HepG2 (cell line): ENCODE measurements at regions not wholly inside any gene's neighbourhood (a gene's known extent, or its start where the extent isn't known, plus 50 kb on each side); places are given as distances from the start of the nearest gene placed in this dataset.

Experiments
- ATF7 ChIP-seq, 2 experiments: fragments of 450-650 bp in 1 of 2; sonication (generic) in 1 of 2; formaldehyde crosslinking in 1 of 2; IDR thresholded peaks; 2 replicates each; pipeline versions ENCODE4 v1.4.0 to v1.6.1; 2016 to 2020; ENCODE audit warnings: antibody characterized with exemption in 1 of 2, mild to moderate bottlenecking in 1 of 2, missing genetic modification reagents in 1 of 2
- CBX1 ChIP-seq: IDR thresholded peaks from one replicate; pipeline ENCODE4 v1.6.1; 2016; ENCODE audit warnings: antibody characterized with exemption, low read depth
- MTA3 ChIP-seq: sonication (generic); formaldehyde crosslinking; IDR thresholded peaks from 2 replicates; pipeline ENCODE4 v1.4.0; 2020; ENCODE audit warnings: missing genetic modification reagents
- MYNN ChIP-seq: sonication (generic); formaldehyde crosslinking; IDR thresholded peaks from 2 replicates; pipeline ENCODE4 v1.4.0; 2020; ENCODE audit warnings: mild to moderate bottlenecking, low read depth, missing genetic modification reagents
- NFIC ChIP-seq: IDR thresholded peaks from 2 replicates; pipeline ENCODE4 v1.6.1; 2012; ENCODE audit warnings: mild to moderate bottlenecking, low read length, inconsistent platforms
- POLR2AphosphoS5 ChIP-seq: IDR thresholded peaks from 2 replicates; pipeline ENCODE4 v1.6.1; 2012; ENCODE audit warnings: low read depth, low read length
- TAF1 ChIP-seq: sonication (generic); formaldehyde crosslinking; IDR thresholded peaks from 2 replicates; pipeline ENCODE4 v1.4.0; 2020; ENCODE audit warnings: missing genetic modification reagents
- ZNF850 ChIP-seq: sonication (generic); formaldehyde crosslinking; conservative IDR thresholded peaks from 2 replicates; pipeline ENCODE4 v1.9.0; 2021; ENCODE audit warnings: mild to moderate bottlenecking, missing genetic modification reagents
- TF ChIP-seq, protein P1 (sequence below): sonication (generic); formaldehyde crosslinking; IDR thresholded peaks from 2 replicates; pipeline ENCODE4 v1.8.1; 2023; ENCODE audit warnings: mild to moderate bottlenecking, moderate library complexity, missing genetic modification reagents
- TF ChIP-seq, protein P2 (sequence below), 2 experiments: sonication (generic) in 1 of 2; formaldehyde crosslinking in 1 of 2; IDR thresholded peaks; 2 replicates each; pipeline versions ENCODE4 v1.4.0 to v1.6.1; 2018 to 2020; ENCODE audit warnings: missing genetic modification reagents in 2 of 2, borderline replicate concordance in 1 of 2, low read depth in 1 of 2, mild to moderate bottlenecking in 1 of 2, missing biosample characterization in 1 of 2
- TF ChIP-seq, protein P3 (sequence below): sonication (generic); formaldehyde crosslinking; IDR thresholded peaks from 2 replicates; pipeline ENCODE4 v1.8.1; 2023; ENCODE audit warnings: missing genetic modification reagents, mild to moderate bottlenecking, borderline replicate concordance
- TF ChIP-seq, protein P4 (sequence below): sonication (generic); formaldehyde crosslinking; IDR thresholded peaks from 2 replicates; pipeline ENCODE4 v1.5.0; 2020; ENCODE audit warnings: missing genetic modification reagents
- TF ChIP-seq, protein P5 (sequence below): sonication (generic); formaldehyde crosslinking; IDR thresholded peaks from 2 replicates; pipeline ENCODE4 v1.5.0; 2020; ENCODE audit warnings: mild to moderate bottlenecking, missing genetic modification reagents, moderate library complexity

DNA sequence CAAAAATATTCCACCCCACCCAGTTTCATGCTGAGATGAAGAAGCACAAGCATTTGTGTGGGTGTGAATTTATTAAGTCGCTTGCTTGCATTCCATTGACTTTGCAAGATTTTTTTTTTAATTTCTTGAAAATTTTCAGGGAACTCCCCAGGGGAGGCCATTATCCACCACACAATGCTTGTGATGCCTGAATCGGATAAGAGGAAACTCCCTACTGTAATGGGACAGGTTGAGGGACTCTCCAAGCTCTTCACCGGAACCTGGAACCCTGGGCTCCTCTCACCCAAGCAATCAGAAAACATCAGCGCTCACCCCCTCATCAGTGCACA is 153.6 kb upstream of the ZMIZ1 start:
- TF ChIP-seq, protein P1, sequence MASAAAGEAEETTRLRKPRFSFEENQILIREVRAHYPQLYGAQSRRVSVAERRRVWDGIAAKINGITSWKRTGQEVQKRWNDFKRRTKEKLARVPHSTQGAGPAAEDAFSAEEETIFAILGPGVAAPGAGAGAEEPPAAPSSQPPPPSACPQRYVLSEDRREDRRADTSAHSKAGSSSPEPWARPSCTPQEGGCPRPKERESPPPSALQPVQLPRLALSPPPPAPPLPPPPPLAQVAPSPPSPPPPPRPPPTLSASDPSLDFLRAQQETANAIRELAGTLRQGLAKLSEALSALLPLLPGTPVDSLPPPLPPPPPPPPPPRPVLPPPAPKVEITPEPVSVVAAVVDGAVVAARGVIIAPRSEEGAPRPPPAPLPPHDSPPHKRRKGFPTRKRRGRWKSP: no peak
- TF ChIP-seq, protein P2, sequence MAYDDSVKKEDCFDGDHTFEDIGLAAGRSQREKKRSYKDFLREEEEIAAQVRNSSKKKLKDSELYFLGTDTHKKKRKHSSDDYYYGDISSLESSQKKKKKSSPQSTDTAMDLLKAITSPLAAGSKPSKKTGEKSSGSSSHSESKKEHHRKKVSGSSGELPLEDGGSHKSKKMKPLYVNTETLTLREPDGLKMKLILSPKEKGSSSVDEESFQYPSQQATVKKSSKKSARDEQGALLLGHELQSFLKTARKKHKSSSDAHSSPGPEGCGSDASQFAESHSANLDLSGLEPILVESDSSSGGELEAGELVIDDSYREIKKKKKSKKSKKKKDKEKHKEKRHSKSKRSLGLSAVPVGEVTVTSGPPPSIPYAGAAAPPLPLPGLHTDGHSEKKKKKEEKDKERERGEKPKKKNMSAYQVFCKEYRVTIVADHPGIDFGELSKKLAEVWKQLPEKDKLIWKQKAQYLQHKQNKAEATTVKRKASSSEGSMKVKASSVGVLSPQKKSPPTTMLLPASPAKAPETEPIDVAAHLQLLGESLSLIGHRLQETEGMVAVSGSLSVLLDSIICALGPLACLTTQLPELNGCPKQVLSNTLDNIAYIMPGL (CRISPR knock-in tag; IDR thresholded peaks at IDR 0.05; ENCODE audit: borderline replicate concordance in 1 of 2, low read depth in 1 of 2): no peak
- TF ChIP-seq NFIC (no peak), CBX1 (no peak), MYNN (CRISPR knock-in tag) (no peak), POLR2AphosphoS5 (no peak), TAF1 (no peak), ZNF850 (CRISPR knock-in tag) (no peak), MTA3 (CRISPR knock-in tag) (no peak), ATF7 (IDR thresholded peaks at IDR 0.05) (no peak), ATF7 (CRISPR knock-in tag; IDR thresholded peaks at IDR 0.05) (no peak)
- TF ChIP-seq, protein P3, sequence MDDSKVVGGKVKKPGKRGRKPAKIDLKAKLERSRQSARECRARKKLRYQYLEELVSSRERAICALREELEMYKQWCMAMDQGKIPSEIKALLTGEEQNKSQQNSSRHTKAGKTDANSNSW (CRISPR knock-in tag): no peak
- TF ChIP-seq, protein P4, sequence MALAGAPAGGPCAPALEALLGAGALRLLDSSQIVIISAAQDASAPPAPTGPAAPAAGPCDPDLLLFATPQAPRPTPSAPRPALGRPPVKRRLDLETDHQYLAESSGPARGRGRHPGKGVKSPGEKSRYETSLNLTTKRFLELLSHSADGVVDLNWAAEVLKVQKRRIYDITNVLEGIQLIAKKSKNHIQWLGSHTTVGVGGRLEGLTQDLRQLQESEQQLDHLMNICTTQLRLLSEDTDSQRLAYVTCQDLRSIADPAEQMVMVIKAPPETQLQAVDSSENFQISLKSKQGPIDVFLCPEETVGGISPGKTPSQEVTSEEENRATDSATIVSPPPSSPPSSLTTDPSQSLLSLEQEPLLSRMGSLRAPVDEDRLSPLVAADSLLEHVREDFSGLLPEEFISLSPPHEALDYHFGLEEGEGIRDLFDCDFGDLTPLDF (CRISPR knock-in tag): no peak
- TF ChIP-seq, protein P5, sequence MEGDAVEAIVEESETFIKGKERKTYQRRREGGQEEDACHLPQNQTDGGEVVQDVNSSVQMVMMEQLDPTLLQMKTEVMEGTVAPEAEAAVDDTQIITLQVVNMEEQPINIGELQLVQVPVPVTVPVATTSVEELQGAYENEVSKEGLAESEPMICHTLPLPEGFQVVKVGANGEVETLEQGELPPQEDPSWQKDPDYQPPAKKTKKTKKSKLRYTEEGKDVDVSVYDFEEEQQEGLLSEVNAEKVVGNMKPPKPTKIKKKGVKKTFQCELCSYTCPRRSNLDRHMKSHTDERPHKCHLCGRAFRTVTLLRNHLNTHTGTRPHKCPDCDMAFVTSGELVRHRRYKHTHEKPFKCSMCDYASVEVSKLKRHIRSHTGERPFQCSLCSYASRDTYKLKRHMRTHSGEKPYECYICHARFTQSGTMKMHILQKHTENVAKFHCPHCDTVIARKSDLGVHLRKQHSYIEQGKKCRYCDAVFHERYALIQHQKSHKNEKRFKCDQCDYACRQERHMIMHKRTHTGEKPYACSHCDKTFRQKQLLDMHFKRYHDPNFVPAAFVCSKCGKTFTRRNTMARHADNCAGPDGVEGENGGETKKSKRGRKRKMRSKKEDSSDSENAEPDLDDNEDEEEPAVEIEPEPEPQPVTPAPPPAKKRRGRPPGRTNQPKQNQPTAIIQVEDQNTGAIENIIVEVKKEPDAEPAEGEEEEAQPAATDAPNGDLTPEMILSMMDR (CRISPR knock-in tag): no peak
